ENCODE measurements at regions not wholly inside any gene's neighbourhood (a gene's known extent, or its start where the extent isn't known, plus 50 kb on each side); places are given as distances from the start of the nearest gene placed in this dataset.

GRCh38 chr2:120852200-120852815, 116.6 kb downstream of the GLI2 start:
- DNase-seq (ENCODE audit: low read depth, low spot score) = no peak

GRCh38 chr2:120853306-120854013, 117.8 kb downstream of the GLI2 start:
- no peak for DNase-seq (ENCODE audit: low read depth, low spot score)

DNA sequence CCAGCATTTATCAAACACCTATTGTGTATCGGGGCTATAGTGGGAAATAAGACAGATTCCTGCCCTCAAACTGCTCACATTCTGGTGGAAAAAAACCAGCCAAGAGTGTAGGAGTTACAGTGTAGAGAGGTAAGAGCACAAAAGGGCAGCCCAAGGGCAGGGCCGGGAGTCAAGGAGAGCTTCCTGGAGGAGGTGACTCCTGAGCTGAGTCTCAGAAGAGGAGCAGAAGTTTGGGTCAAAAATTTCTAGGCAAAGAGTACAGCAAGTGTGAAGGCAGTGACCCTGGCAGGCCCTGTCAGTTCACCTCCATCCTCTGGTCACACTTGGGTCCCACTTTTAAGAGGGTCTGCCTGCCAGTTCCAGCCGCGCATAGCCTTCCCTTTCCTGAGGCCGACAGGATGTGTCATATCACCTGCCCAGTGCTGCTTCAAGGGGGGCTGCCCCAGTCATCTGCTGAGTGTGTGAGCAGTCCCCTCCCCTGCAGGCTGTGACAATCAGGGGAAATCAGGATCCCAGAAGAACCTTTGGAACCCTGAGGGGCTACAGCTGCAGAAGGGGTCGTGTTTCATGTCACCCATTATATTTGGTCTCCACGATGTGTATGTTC, 118.4 kb downstream of the GLI2 start:
- DNase-seq (ENCODE audit: low read depth, low spot score) = no peak

GRCh38 chr2:120854766-120855530, 119.3 kb downstream of the GLI2 start:
- no peak for DNase-seq (ENCODE audit: low read depth, low spot score)

GRCh38 chr2:120855855-120856405, 120.3 kb downstream of the GLI2 start:
- DNase-seq (ENCODE audit: low read depth, low spot score) = no peak

- no peak for DNase-seq (ENCODE audit: low read depth, low spot score)
Measured at GRCh38 chr2:120856421-120856862, 120.8 kb downstream of the GLI2 start.

DNA sequence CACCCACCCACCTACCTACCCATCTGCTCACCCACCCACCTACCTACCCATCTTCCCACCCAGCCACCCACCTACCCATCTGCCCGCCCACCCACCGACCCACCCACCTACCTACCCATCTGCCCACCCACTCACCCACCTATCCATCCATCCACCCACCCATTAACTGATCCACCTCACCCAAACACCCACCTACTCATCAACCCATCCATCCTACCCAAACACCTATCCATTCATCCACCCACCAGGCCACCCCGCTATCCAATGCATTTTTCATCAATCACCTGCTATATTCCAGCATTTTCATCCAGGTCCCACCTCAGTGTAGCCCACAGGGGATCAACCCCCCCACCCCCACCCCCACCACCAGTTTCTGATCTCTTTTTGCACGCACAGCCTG, 121.8 kb downstream of the GLI2 start:
- no peak for DNase-seq (ENCODE audit: low read depth, low spot score)

DNA sequence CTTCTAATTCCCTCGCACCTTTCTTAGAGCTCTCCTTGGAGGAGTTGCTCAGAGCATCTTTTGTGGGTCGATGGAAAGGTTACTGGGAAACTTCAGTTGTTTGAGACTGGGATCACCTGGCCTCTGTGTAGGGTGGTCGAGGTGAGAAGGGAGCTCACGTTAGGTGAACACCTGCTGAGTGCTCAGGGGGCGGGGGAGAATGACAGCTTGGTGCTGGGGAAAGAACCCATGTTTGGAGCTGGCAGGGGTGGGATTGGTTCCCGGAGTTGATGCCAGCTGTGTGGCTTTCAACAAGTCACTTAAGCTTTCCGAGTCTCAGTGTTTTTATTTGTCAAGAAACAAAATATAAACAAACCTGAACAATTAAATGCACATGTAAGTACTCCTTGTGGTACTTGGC, 122.3 kb downstream of the GLI2 start:
- DNase-seq (ENCODE audit: low read depth, low spot score) = no peak

DNA sequence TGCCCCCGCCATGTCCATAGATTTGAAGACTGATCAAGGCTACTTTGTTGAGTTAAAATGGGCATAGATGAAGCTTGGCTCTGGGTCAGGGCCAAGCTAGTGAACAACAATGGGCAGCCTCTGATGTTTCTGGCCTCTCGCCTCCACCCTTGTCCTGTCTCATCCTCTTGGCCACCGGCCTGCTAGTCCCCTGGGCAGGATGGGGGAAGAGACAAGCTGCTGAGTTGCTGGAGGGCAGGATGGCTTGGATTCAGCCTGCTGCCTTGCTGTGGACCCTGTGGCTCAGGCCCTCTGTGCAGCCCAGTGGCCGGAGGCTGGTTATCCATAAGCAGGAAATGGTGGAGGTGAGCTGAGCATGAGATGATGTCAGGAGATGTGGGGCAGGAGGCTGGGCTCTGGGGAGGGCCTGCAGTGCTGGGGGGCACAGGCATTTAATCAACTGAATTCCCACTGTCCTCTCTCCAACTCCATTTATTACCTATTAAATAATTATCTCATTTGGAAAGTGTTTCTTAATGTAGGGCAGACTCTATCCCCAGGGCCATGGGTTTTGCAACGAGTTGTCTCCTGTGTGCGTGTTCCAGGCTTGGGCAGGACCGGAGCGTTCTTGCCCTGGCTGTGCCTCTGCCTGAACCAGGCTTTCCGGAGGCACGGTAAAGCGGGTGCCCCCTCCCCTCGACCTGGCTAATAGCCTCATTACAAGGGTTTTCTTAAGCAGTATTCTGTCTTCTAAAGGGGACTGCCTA, 122.9 kb downstream of the GLI2 start:
- DNase-seq (ENCODE audit: low read depth, low spot score) = no peak

GRCh38 chr2:120859128-120859527, 123.5 kb downstream of the GLI2 start:
- DNase-seq (ENCODE audit: low read depth, low spot score) = no peak

GRCh38 chr2:120859814-120860578, 124.3 kb downstream of the GLI2 start:
- no peak for DNase-seq (ENCODE audit: low read depth, low spot score)

GRCh38 chr2:120860579-120860922, 124.9 kb downstream of the GLI2 start:
- no peak for DNase-seq (ENCODE audit: low read depth, low spot score)

GRCh38 chr2:120861191-120861575, 125.5 kb downstream of the GLI2 start:
- no peak for DNase-seq (ENCODE audit: low read depth, low spot score)

GRCh38 chr2:120861576-120862191, 126.0 kb downstream of the GLI2 start:
- DNase-seq (ENCODE audit: low read depth, low spot score) = no peak

- DNase-seq (ENCODE audit: low read depth, low spot score) = no peak
Measured at GRCh38 chr2:120862201-120863060, 126.8 kb downstream of the GLI2 start.

GRCh38 chr2:120863146-120863545, 127.5 kb downstream of the GLI2 start:
- DNase-seq (ENCODE audit: low read depth, low spot score) = no peak

GRCh38 chr2:120863661-120864320, 128.1 kb downstream of the GLI2 start:
- DNase-seq (ENCODE audit: low read depth, low spot score) = no peak

DNA sequence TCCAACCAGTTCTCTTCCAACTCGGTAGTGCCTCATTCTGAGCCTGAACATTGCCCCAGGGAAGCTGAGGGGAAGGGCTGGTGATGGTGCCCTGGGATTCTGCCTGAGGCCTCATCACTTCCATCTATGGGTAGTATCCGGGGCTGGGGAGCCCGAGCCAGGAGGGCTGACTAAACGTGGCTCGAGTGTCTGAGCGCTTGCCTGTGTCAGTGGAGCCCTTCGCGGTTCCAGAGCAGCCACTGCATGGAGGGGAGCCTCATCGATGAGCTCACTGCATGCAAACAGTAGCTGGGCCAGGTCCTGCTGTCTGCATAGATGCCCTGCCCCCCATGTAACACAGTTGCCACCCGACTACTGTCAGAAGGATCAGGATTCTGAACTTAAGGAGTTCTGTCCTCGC, 129.3 kb downstream of the GLI2 start:
- no peak for DNase-seq (ENCODE audit: low read depth, low spot score)

GRCh38 chr2:120865656-120866055, 130.0 kb downstream of the GLI2 start:
- DNase-seq (ENCODE audit: low read depth, low spot score) = no peak
